ENCODE measurements at regions not wholly inside any gene's neighbourhood (a gene's known extent, or its start where the extent isn't known, plus 50 kb on each side); places are given as distances from the start of the nearest gene placed in this dataset.

DNA sequence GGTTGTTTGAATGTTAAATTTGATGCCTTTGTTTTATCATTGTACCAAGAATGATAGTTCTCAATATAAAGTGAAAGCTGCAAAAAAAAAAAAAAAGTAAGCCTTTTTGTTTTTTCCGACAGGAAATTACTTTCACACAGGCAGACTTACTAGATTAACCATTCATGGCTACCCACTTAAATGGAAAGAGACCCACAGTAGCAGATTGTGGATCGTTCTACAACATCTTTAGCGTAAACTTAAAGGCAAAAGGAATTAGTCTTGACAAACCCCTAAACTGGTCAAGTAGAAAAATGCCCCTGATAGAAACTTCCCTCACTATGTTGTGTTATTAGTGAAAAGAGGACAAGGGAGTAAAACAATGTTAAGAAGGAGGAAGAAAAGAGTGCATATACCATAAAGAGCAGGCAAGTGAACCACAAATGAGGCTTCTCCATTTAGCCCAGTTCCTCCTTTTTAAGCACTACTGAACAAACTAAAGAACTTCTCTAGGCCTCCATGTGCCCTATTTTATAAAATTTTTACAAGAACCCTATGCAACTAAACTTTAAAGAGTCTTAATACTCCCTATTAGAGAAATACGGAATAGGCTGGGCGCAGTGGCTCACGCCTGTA is 1560.3 kb downstream of the MRPL39 start:
- no peak for DNase-seq

DNA sequence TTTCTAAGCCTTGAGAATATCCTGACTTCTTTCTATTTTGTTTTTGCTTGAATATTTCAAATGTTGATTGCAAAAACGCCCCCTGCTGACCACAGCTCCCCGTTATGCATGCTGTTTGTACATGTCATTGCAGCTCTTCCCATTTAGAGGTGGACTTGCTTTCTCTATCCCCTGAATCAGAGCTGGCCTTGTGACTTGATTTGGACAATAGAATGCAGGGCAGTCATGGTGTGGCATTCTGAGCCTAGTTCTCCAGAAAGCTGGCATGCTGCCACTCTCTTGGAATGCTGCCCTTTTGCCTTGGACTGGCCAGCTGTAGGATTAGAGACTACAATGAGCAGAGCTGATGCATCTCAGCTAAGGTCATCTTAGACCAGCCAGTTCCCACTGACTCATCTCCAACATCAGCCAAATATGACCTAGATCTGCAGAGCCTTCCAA is 1561.5 kb downstream of the MRPL39 start:
- DNase-seq: no peak

- no peak for DNase-seq
Measured at GRCh38 chr21:24045373-24045772, 1561.9 kb downstream of the MRPL39 start.

GRCh38 chr21:24042687-24043086 is 1564.6 kb downstream of the MRPL39 start:
- DNase-seq: no peak

DNA sequence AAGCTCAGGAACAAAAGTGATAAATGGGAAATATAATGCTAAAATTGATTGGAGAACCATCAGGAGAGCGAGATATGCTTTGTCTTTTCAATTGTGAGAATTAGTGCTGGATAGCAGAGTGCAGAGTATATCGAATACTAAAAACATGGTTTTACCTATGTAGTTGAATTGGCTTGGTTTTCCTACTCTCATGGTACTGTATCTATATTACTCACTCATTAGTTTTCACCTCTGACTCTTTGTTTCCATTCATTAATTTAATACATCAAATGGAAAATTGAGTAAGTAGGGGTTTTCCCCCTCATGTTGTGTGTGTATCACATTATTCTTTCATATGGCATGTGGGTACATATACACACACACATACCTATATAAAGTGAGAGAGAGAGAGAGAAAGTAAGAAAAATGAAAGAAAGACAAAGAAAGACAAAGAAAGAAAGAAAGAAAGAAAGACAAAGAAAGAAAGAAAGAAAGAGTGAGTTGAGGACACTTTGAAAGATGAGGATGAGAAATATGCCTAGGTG is 1574.5 kb downstream of the MRPL39 start:
- DNase-seq: no peak

- DNase-seq: no peak
Measured at GRCh38 chr21:24027396-24027795, 1579.9 kb downstream of the MRPL39 start.

DNA sequence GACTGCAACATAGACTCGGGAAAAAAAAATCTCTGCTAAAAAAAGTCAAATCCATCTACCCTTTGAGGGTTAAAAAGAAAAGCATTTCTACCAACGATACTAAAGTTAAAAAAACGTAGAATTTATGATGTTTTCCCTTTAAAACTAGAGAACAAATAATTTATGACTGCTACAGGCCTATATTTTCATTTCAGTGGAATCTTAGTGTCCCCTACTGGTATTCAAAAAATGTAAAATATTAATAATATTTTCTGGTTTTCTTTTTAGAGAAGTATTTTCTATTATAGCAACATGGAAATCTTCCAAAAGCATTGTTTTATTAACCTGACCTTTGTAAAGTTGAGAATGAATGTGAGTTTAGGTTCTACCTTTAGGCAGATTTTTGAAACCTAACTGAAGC is 1582.2 kb downstream of the MRPL39 start:
- DNase-seq: no peak

- DNase-seq: peak; percentile 12
Measured at GRCh38 chr21:24023936-24024335, 1583.3 kb downstream of the MRPL39 start.

DNA sequence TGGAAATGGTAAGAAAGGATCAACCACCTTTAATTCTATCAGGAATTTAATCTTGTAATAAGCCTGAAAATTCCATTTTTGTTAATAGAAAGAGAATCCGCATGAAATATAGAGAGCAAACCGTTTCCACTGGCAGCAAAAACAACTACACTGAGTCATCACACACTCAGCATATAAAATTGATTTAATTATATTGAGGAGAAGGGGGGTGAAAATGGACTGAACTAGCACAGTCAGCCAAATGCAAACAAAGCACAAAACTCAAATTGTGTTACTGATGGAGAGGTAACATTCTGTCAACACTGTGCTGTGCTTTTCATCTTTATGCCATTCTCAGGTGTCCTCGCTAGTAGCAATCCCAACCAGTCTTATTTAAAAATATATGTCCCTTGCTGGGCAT is 1583.9 kb downstream of the MRPL39 start:
- DNase-seq: peak; percentile 61

DNA sequence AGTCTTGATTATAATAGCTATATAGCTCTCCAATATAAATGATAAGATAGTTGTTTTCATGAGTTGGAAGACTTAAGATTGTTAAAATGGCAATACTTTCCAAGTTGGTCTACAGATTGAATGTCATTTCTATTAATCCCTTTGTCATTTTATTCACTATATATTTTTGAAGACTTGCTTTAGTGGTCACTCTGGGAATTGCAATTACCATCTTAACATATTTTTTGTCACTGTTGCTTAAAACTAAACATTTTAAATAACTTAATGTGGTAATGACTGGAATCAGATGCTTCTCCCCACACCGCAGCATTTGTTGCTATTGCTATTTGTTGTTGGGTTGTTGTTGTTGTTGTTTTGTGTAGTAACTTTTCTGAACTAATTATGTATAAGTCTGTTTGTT is 1592.9 kb downstream of the MRPL39 start:
- DNase-seq: no peak

- no peak for DNase-seq
Measured at GRCh38 chr21:24011087-24011486, 1596.2 kb downstream of the MRPL39 start.

DNA sequence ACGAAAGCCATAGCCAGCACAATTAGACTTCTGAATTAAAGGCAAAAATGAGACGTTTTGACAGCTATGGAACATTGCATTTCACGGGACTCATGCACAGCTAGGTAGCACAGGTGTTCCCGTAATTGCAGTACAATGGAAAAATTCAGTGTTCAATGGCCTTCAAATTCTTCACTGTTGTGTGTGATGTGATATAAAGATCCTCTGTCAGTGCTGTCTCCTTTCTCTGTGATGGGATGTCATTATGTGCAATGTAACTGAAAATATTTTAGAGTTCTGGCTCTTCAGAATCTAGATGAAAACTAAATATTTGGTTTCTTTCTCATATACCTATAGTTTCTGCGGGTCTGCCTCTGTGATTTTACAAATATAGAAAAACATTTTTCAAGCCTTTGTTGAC is 1599.7 kb downstream of the MRPL39 start:
- DNase-seq: no peak

DNA sequence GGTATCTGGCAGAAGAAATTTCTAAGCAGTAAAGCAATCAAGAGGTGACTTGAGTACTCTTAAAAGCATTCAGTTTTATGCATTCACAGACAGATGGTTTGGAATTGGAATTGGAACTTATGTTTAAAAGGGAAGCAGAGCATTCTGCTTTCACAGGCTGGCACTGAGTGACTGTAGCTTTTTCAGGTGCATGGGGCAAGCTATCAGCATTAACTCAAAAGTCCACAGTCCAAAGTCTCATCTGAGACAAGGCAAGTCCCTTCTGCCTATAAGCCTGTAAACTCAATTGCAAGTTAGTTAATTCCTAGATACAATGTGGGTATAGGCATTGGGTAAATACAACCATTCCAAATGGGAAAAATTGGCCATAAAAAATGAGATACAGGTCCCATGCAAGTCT is 1620.3 kb downstream of the MRPL39 start:
- no peak for DNase-seq

- no peak for DNase-seq
Measured at GRCh38 chr21:23986214-23986613, 1621.1 kb downstream of the MRPL39 start.

DNA sequence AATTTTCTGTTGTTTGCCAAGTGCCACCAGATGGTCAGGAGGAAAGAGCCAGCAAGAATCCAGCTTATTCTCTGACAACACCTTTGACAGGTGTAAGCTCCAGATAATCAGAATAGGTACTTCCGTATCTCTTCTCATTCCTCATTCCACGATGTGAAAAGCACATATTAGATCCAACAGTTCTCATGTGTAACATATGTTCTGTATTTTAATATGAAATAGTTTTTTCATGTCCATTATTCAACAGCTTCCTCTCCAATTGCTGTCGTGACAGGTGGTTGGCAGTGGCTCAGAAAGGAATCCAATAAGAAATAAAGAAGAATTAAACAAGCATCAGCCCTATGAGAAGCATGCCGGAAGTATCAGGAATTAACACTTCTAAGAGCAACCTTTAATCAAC is 1624.7 kb downstream of the MRPL39 start:
- DNase-seq: no peak

DNA sequence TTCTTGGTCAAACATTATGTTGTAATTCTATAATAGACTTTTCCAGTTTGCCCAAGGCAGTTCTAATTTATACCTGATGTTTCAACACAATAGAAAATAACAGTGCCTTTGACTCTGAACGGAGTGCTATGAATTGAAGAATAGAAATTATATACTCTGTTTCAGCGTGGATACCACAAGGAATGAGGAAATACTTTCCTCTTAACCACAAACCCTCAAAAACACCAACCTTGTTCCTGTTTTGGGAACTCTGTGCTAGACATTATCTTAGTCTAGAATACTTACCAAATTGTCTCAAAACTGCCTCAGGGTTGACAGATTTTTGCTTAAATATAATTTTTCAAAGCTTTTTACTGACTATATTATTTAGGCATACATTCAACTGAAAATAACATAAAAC is 1629.3 kb downstream of the MRPL39 start:
- DNase-seq: no peak

GRCh38 chr21:23968722-23969647 is 1638.3 kb downstream of the MRPL39 start:
- DNase-seq: peak; percentile 89

DNA sequence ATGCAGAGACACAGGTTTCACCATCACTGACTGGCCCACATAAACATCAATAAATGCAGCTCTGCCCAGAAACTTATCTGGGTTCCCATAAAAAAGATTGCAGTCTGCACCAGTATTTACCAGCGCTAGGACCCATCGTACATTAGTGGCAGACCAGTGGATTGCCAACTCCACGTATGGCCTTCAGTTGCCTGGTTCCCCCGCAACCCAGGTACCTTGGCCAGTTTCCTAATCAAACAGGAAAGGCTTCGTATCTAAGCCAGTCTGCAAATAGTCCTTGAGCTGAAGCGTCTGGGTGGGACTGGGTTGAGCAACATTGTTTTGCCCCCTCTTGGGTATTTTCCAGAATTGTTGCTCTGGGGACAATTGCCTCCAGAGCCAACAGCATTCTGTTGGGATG is 1639.3 kb downstream of the MRPL39 start:
- no peak for DNase-seq

- no peak for DNase-seq
Measured at GRCh38 chr21:23963454-23963853, 1643.8 kb downstream of the MRPL39 start.

GRCh38 chr21:23960769-23961168 is 1646.5 kb downstream of the MRPL39 start:
- no peak for DNase-seq

DNA sequence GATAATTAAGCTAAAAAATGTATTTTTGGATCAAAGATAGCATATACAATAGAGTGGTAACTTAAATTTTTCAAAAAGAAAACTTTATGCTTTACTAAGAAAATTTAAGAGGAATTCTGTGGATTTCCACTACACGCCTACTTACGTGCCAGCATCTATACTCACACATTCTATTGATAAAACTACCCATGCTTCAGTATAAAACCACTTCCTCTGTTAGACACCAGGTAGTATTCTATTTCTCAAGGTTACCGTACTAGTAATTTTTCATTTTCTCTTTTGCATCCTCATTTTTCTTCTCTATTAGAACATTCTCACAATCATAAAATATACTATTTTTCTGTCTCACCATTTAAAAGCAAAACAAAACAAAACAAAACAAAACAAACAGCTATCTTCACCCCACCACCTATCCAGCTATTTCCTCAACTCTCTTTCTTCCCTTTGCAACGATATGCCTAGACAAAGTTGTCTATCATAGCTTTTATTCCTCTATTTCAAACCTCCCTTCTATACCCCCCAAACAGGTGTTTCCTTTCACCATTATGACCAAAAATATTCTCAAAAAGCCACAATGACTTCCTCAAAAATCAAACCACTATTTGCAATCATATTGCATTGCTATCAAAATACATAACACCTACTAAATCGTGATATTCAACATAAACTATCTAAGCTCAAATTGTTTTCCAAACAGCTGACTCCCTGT is 1652.0 kb downstream of the MRPL39 start:
- DNase-seq: no peak

- no peak for DNase-seq
Measured at GRCh38 chr21:23952269-23952668, 1655.0 kb downstream of the MRPL39 start.

- no peak for DNase-seq
Measured at GRCh38 chr21:23951251-23951650, 1656.0 kb downstream of the MRPL39 start.

DNA sequence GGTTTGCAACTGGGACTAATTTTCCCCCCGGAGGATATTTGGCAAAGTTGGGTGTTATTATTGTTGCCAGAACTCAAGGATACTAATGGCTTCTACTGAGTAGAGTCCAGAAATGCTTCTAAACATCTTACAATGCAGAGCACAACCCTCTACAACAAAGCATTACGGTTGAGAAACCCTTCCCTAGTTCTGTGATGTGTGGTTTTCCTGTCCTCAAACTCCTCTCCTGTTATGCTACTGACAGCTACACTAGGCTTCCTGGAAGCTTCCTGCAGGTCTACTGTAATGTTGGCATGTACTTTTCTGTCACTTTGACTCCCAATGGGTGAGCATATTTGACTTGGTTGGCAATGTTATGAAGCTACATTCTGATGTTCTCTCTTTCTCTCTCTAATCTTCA is 1656.9 kb downstream of the MRPL39 start:
- no peak for DNase-seq
